Muscle of arm (tissue), 1 donor: ENCODE measurements at regions not wholly inside any gene's neighbourhood (a gene's known extent, or its start where the extent isn't known, plus 50 kb on each side); places are given as distances from the start of the nearest gene placed in this dataset.
"Not testable (repeated sequence)": the region's sequence is repeated elsewhere in the genome, so short reads cannot be mapped to it uniquely, and the experiment has no call there.

ENCODE experiments used
- DNase-seq: peaks from one replicate; pipeline ENCODE4 v3.0.0-alpha.2; 2013

DNA sequence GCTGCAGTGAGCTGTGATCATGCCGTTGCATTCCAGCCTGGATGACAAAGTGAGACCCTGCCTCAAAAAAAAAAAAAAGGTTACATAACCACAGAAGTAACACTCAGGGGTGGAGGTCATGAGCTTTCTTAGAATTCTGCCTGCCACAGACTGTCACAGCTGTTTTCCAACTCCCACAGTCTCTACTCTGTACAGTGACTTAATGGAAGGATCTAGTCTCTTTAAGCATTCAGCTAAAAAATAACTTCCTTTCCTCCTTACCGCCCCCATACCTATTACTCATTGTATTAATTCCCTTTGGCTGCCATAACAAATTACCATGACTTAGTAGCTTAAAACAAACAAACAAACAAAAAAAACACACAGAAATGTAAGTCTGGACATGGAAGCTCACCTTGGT, 99.6 kb upstream of the UBE2E1 start:
- no peak for DNase-seq

- DNase-seq, result no peak
Observed at GRCh38 chr3:23709987-23710386, 95.8 kb upstream of the UBE2E1 start.

- peak; percentile 86 for DNase-seq
Observed at GRCh38 chr3:23710555-23710954, 95.2 kb upstream of the UBE2E1 start.

- no peak for DNase-seq
Observed at GRCh38 chr3:23711916-23712494, 93.8 kb upstream of the UBE2E1 start.

- DNase-seq, result peak; percentile 86
Observed at GRCh38 chr3:23712656-23713559, 92.8 kb upstream of the UBE2E1 start.

- no peak for DNase-seq
Observed at GRCh38 chr3:23713641-23714040, 92.1 kb upstream of the UBE2E1 start.

DNA sequence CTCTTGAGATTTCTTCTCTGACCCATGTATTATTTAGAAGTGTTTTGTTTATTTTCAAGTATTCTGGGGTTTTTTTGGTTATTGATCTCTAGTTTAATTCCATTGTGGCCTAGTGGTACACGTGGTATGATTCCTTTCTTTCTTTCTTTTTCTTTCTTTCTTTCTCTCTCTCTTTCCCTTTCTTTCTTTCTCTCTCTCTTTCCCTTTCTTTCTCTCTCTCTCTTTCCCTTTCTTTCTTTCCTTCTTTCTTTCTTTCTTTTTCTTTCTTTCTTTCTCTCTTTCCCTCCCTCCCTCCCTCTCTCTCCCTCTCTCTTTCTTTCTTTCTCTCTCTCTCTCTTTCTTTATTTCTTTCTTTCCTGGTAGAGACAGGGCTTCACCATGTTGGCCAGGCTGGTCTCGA, 85.7 kb upstream of the UBE2E1 start:
- no peak for DNase-seq

DNA sequence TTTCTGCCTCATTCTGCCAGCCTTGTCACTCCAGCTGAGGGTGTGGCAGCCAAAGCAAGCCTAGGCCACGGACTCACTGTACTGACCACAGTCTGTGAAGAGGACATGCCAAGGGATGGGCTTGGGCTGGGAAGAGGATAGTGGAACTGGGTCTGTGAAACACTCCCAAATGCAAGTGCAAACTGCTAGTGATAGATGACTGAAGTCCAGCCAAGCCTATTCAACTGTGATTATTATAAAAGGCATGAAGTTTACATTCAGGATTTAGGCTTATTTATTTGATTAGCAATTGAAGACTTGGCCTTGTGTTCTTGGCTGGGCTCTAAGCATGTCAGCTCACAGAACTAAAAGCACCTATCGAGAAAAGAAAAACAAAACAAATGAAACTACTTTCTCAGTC, 84.9 kb upstream of the UBE2E1 start:
- DNase-seq, result no peak

DNA sequence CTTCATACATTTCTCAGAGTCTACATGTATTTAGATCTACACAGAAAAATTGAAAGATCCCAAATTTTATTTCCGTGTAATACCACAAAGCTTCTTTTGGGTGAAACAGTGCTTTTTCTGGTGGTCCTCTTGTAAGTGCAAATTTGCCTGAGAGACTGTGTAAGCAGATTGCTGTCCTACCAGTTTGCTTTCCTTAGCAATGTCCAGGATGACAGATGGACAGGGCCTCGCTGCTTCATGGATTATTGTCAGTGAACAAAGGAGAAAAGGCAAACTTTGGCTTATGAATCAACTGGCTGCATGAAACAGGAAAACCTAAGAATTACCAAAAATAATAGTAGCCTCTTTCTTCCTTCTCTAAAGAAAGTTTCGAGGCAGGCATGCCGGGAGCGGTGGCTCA, 82.6 kb upstream of the UBE2E1 start:
- DNase-seq, result no peak

- DNase-seq, result no peak
Observed at GRCh38 chr3:23723930-23724329, 81.8 kb upstream of the UBE2E1 start.

- no peak for DNase-seq
Observed at GRCh38 chr3:23726811-23727548, 78.8 kb upstream of the UBE2E1 start.

DNA sequence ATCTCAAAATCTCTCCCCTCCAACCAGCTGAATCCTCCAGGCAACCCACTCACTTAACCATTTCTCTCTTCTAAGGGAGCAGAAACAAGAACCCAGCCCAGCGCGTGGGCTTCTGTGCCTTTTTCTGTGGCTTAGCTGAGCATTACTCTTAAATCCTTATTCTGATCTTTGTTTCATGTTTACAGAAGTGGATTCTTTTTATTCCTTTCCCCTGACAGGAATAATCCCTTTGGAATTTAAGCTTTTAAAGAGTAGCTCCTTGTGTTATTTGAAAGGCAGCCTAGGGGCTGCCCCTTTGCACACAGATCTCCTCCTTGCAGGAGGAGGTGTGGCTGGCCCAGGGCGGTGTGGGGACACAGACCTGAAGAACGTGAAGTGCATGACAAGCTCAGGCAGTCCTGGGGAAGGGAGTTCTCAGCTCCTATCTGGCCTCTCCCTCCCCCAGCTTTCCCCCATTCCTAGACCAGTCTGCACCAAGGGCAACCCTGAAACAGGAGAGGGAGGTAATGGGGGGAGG, 77.1 kb upstream of the UBE2E1 start:
- no peak for DNase-seq

- DNase-seq, result not testable (repeated sequence)
Observed at GRCh38 chr3:23729362-23729761, 76.4 kb upstream of the UBE2E1 start.

DNA sequence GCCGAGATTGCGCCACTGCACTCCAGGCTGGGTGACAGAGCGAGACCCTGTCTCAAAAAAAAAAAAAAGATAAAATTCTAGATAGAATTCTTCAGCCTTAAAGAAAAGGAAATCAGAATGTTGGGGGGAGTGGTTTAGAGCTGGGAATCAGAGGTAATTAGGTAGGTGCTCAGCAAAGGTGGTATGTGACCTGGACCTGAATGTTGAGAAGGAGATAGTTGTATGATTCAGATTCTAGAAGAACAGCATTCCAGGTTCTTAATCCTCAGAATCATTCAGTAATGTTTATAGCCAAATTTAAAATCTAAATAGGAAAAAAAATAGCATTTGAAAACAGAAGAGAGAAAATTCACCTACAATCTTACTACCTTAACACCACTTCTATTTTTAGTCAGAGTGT, 71.3 kb upstream of the UBE2E1 start:
- DNase-seq, result no peak

GRCh38 chr3:23735062-23735461, 70.7 kb upstream of the UBE2E1 start:
- DNase-seq, result no peak

DNA sequence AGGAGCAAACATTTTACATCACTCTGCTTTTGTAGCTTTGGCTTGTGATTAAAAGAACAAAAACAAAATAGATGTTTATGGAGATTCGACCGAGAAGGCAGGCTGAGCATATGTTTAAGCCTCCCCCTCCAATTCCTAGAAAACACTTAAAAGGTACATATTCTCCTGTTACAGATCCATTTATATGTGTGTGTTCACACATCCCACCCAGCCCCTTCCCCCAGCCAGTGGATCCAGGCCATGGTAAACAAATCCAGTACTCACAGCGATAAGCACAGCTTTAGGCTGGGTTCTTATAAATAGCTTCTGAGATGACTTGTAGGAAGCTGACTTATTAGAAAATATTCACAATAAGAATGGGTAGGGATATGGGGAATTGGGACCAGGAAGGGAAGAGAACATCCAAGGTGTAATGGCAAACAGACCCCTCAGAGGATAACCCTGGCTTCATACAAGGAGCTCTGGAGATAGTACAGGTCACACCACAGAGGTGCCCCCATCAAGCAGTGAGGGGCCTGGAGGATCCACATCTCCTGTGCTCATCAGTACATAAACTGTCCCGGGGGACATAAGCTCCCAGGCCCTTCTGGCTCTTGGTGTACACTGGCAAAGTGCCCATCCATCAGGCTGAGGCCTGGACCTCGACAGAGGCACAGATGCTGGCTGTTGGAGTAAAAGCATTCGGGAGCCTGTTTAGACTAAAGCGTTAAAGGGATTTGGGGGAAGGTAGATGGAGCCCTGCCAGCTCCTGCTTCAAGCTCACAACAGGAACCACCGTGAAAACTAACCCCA, 70.0 kb upstream of the UBE2E1 start:
- no peak for DNase-seq

DNA sequence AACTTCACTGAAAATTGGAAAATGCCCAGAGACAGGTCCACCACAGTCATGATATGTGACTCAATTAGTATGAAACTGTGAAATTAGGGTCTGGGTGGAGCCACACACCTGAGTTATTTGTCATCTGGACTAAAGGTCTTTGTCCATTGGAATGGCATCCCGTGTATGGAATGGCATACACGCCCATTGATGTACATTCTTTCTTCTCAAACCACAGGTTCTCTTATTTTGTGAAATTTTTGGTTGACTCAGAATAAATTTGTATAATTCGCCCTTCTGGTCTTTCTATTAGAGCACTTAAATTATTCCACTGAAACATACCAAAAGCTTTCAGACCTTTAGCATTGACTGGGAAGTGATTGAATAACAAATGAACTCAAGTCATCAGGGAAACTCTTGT, 66.8 kb upstream of the UBE2E1 start:
- DNase-seq, result no peak

GRCh38 chr3:23739536-23739935, 66.2 kb upstream of the UBE2E1 start:
- no peak for DNase-seq

DNA sequence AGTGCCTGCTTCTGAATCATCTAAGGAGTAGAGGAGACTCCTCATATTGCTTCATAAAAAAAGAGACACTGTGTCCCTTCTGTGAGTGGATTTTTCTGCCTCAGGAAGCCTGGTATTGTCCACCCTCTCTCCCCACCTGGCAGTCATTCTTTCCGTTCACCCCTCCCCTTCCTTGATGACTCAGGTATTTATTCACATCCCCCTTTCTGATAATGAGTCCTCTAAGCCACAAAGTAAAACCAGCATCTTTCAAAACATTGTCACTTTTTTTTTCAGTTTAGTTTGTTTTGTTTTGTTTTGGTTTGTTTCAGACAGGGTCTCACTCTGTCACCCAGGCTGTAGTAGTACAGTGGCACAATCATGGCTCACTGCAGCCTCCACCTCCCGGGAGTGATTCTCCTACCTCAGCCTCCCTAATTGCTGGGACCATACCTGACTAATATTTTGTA, 65.2 kb upstream of the UBE2E1 start:
- no peak for DNase-seq

GRCh38 chr3:23741036-23741706, 64.6 kb upstream of the UBE2E1 start:
- DNase-seq, result no peak

DNA sequence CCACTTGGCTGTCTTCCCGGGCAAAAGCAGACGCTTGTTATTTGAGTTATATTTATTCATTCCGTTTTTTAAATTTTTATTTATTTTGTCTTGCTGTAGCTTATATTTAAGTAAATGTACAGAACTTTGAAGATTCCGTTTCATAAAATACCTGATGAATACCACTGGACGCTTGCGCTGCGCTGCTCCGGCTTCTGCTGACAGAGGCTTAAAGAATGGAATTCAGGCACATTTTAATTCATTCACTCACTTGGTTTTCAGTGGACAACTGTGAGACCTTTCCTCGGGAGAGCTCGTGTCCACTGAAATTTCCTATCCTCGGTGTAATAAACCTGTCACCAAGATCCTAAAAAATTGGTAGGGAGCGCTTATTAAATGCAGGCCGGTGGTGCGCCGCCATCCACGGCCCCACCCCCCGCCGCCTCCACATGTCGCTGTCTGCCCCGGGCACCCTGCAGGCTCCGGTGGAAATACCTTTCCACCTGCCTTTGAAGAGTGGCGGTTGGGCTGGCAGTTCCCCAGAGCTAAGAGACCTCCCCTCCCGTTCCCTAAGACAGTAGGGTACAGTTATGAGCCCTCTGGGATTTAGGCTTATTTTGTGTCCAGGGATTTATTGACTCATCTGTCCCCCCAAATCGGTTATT, 62.5 kb upstream of the UBE2E1 start:
- DNase-seq, result no peak
